Breast epithelium (tissue), 3 donors: ENCODE measurements at regions not wholly inside any gene's neighbourhood (a gene's known extent, or its start where the extent isn't known, plus 50 kb on each side); places are given as distances from the start of the nearest gene placed in this dataset.

Experiments used
- POLR2A ChIP-seq: fragments of 450-650 bp; IDR thresholded peaks from one replicate; pipeline ENCODE4 v1.6.1; 2016; ENCODE audit warnings: antibody characterized with exemption, mild to moderate bottlenecking, moderate library complexity
- POLR2AphosphoS5 ChIP-seq, 3 donors: sonication (generic); formaldehyde crosslinking; IDR thresholded peaks; one replicate each; pipeline ENCODE4 v1.6.1; 2017; ENCODE audit warnings: antibody characterized with exemption in 3 of 3
- TF ChIP-seq, protein P1 (sequence below), 3 donors: fragments of 450-650 bp; IDR thresholded peaks; one replicate each; pipeline ENCODE4 v1.5.1; 2016 to 2017; ENCODE audit warnings: antibody characterized with exemption in 3 of 3, mild to moderate bottlenecking in 3 of 3, moderate library complexity in 3 of 3

DNA sequence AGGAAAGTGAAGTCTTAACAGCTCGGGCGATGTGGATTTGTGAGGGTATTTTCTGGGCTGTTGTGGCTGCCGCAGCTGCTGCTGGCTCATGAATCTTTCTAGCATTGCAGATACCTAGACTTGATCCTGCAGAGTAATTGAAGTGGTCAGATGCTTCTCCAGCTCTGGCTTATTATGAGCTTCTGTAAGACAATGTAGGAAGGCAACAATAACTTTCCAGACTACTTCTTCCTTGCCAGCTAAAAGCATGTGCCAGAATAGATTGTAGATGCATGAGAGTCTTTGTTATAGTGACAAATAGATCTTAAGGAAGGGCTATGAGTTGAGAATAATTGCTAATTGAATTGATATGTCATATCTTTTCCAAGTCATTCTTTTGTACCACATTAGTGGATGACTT, 461.4 kb upstream of the POT1 start:
- TF ChIP-seq, protein P1, sequence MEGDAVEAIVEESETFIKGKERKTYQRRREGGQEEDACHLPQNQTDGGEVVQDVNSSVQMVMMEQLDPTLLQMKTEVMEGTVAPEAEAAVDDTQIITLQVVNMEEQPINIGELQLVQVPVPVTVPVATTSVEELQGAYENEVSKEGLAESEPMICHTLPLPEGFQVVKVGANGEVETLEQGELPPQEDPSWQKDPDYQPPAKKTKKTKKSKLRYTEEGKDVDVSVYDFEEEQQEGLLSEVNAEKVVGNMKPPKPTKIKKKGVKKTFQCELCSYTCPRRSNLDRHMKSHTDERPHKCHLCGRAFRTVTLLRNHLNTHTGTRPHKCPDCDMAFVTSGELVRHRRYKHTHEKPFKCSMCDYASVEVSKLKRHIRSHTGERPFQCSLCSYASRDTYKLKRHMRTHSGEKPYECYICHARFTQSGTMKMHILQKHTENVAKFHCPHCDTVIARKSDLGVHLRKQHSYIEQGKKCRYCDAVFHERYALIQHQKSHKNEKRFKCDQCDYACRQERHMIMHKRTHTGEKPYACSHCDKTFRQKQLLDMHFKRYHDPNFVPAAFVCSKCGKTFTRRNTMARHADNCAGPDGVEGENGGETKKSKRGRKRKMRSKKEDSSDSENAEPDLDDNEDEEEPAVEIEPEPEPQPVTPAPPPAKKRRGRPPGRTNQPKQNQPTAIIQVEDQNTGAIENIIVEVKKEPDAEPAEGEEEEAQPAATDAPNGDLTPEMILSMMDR (IDR thresholded peaks at IDR 0.05): no peak
- TF ChIP-seq POLR2A: no peak
- TF ChIP-seq POLR2AphosphoS5 (IDR thresholded peaks at IDR 0.05): no peak
